HG02840 (cell line): ENCODE measurements at regions not wholly inside any gene's neighbourhood (a gene's known extent, or its start where the extent isn't known, plus 50 kb on each side); places are given as distances from the start of the nearest gene placed in this dataset.

Experiments used
- ATAC-seq: cut with Tn5 transposase; IDR thresholded peaks from one replicate; pipeline ENCODE4 v1.9.1; 2021; ENCODE audit warnings: mild to moderate bottlenecking, moderate library complexity, moderate number of reproducible peaks; ENCODE audit not compliant: unreplicated experiment, low FRiP score

DNA sequence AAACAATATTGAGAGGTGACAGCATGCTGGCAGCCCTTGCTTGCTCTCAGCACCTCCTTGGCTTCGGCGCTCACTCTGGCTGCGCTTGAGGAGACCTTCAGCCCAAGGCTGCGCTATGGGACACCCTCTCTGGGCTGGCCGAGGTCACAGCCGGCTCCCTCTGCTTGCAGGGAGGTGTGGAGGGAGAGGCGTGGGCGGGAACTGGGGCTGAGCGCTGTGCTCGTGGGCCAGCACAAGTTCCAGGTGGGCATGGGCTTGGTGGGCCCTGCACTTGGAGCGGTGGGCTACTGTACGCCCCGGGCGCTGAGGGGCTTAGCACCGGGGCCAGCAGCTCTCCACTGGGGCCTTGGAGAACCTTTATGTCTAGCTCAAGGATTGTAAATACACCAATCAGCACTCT is 1613.8 kb upstream of the IGFBP7 start:
- no peak for ATAC-seq

- ATAC-seq: no peak
Observed at GRCh38 chr4:58711039-58711438, 1600.9 kb upstream of the IGFBP7 start.

- ATAC-seq: no peak
Observed at GRCh38 chr4:58688568-58688967, 1578.4 kb upstream of the IGFBP7 start.

GRCh38 chr4:58679886-58680285 is 1569.7 kb upstream of the IGFBP7 start:
- no peak for ATAC-seq

DNA sequence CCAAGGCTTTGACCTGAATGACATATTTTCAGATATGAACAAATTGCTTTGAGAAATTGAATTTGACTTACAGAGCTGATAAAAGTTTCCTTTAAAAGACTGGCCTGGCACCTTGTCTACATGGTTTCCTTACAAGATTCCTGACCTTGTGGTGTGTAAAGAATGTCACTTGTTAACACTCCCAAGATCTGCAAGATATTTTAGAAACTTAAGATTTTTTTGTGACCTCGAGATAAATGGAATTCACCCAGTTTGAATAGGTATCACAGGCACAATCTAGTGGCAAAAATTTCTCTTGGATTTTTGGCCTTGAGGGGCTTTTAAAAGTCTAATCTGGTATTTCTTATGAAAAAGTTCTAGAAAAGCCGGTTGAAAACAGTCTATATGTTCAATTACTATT is 1568.9 kb upstream of the IGFBP7 start:
- ATAC-seq: no peak

DNA sequence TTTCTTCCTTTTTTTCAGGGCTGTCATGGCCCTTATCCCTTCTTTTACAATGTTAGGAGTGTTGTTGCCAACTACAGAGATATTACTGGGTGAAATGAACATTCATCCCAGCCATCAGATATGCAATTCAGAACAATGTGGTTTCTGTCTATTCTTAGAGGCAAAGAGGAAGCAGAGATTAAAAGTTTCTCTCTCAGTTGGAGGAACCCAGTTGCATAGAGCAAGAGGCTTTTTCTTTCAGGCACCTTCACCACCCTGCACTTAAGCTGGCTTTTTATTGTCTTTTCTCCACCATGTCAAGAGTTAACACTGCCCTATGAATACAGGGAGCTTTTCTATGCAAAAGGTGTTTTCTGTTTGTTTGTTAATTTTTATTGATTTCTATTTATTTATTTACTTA is 1559.6 kb upstream of the IGFBP7 start:
- no peak for ATAC-seq

DNA sequence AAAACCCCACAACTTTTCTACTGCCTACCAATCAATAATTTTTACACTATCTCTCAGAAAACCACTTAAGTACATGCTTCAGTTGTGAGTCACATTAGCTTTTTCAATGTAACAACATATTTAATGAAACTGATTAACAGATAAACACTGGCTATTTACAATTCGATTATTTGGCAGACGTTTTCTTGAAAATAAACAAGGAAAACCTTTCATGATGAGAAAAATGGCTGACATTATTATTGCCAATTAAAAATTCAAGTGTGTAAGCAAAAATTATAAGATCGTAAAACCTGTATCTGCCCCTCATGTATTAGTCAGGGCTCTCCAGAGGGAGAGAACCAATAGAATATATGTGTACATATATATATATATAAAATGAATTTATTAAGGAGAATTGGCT is 1555.5 kb upstream of the IGFBP7 start:
- ATAC-seq: no peak

GRCh38 chr4:58658701-58659100 is 1548.5 kb upstream of the IGFBP7 start:
- ATAC-seq: no peak

GRCh38 chr4:58653251-58653650 is 1543.1 kb upstream of the IGFBP7 start:
- no peak for ATAC-seq

GRCh38 chr4:58649226-58649625 is 1539.0 kb upstream of the IGFBP7 start:
- ATAC-seq: no peak

DNA sequence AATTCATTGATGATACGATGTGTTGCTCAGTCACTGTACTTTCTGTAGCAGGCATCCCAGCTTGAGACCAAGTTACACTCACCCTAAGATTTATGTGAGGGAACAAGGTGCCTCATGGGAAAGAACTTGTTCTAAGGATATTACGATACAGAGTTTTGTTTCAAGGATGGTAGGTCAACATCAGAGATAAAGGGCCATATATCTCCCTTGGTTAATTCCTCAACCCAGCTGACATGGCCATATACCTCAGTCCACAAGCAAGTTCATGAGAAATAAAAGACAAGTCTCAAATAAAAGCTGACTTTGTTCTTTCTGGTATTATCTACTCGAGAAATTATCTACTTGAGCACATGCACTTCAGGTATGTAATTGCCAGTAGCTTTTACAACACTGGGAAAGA is 1535.9 kb upstream of the IGFBP7 start:
- no peak for ATAC-seq

DNA sequence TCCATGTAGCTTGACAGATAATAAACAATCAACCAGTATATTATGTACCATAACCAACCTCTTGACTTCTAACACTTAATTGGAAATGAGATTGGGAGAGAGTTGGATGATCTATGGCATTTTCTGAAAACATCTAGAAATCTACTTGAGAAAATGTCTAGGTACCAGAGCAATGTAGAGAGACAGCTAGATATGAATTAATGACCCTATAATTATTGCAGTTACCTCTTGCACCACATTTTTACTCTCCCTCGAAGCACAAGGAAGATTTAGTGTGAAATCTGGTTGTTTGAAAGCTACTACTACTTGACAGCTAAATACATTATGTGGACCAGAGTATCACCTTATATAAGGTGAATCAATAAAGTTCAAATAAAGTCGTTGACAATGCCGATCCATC is 1534.4 kb upstream of the IGFBP7 start:
- ATAC-seq: no peak

DNA sequence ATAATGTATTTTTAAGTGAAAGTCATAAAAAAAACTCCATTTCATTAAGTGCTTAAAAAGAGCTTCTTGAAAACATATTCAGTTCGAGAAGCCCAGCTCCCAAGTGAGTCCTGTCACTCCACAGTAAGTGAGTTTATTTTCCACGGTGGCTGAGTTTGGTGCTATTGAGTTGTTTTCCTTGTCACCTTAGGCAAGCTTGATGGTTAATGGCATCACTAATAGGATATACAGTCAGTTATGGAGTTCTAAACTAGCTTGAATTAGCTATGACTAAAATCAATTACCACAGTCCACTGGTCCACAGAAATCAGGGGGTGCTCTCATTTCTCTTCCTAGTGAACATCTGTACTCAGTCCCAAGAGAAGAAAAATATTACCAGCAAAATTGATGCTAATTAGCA is 1526.2 kb upstream of the IGFBP7 start:
- no peak for ATAC-seq

- no peak for ATAC-seq
Observed at GRCh38 chr4:58617226-58617625, 1507.0 kb upstream of the IGFBP7 start.

- no peak for ATAC-seq
Observed at GRCh38 chr4:58611012-58611411, 1500.8 kb upstream of the IGFBP7 start.

GRCh38 chr4:58606303-58606702 is 1496.1 kb upstream of the IGFBP7 start:
- ATAC-seq: no peak

- no peak for ATAC-seq
Observed at GRCh38 chr4:58603951-58604350, 1493.8 kb upstream of the IGFBP7 start.

DNA sequence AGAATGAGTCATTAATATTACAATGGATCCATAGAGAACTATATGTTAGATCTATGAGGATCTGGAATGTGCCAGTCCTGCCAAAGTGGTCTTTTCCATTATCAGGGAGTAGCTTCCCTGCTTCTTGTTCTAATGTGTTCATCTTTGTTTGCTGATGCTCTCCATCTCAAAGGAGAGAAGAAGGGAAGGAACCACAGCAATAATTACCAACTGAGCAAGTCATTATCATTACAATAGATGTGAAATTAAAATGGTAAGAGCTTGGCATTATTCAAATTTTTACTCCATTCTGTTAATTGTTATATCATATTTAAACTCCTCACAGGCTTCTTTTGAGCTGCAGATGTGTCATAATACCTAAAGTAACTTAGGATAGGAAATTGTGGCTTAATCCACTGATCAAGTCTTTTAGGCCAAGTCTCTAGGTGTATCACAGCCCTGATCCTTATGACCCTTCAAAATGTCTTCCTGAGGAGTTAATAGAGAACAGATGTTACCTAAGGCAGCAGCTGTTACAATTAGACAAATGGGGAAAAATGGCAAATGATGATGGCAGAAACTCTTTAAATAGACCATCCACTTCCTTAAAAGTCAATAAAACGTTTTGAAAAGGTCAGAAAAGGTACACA is 1492.7 kb upstream of the IGFBP7 start:
- no peak for ATAC-seq

DNA sequence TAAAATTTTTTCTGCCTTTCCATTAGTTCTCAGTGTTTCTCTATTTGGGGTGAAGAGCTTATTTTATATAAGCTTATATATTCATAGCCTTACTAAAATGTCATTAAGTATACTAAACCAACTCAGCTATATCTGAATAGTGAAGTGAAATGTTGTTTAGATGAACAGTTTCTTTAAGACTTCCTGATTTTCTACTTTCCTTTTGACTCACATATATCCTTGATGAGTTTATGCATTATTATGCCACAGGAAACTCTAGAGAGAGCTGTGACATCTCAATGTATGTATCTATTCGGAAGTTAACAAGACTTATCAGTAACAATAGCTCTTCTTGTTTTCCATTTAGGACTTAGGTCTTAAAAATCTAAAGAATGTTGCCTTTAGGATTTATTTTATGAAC is 1491.8 kb upstream of the IGFBP7 start:
- ATAC-seq: no peak

GRCh38 chr4:58600290-58600689 is 1490.1 kb upstream of the IGFBP7 start:
- ATAC-seq: no peak

DNA sequence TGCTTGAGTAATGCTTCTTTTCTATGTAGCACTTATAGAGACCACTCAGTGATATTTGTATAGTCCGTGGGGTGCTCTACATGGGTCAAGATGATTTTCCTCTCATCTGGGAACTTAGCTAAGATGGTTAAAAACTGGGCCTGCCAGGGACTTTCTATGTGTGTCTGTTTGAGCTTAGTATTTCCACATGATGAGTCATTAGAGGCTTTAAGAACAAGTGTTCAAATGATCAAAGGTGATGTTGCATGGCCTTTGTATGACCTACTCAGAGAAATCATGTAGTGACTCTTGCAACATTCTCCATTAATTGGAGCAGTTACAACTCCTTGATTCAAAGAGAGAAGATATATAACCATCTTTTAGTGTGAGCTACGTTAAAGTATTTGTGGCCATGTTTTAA is 1480.5 kb upstream of the IGFBP7 start:
- no peak for ATAC-seq

GRCh38 chr4:58587856-58588255 is 1477.7 kb upstream of the IGFBP7 start:
- ATAC-seq: no peak

GRCh38 chr4:58566260-58566659 is 1456.1 kb upstream of the IGFBP7 start:
- ATAC-seq: no peak
